ENCODE measurements at regions not wholly inside any gene's neighbourhood (a gene's known extent, or its start where the extent isn't known, plus 50 kb on each side); places are given as distances from the start of the nearest gene placed in this dataset.
"Not testable (repeated sequence)": the region's sequence is repeated elsewhere in the genome, so short reads cannot be mapped to it uniquely, and the experiment has no call there.

GRCh38 chr16:88128556-88128955 is 177.3 kb downstream of the BANP start:
- no peak for DNase-seq (ENCODE audit: low read depth)

- not testable (repeated sequence) for DNase-seq (ENCODE audit: low read depth)
Measured at GRCh38 chr16:88129133-88129532, 177.9 kb downstream of the BANP start.

GRCh38 chr16:88130016-88130415 is 178.8 kb downstream of the BANP start:
- no peak for DNase-seq (ENCODE audit: low read depth)

GRCh38 chr16:88130681-88131080 is 179.4 kb downstream of the BANP start:
- DNase-seq (ENCODE audit: low read depth): no peak

GRCh38 chr16:88131256-88131655 is 180.0 kb downstream of the BANP start:
- no peak for DNase-seq (ENCODE audit: low read depth)

GRCh38 chr16:88131966-88132365 is 180.7 kb downstream of the BANP start:
- no peak for DNase-seq (ENCODE audit: low read depth)

- no peak for DNase-seq (ENCODE audit: low read depth)
Measured at GRCh38 chr16:88132836-88133506, 181.7 kb downstream of the BANP start.

GRCh38 chr16:88133507-88133843 is 182.2 kb downstream of the BANP start:
- DNase-seq (ENCODE audit: low read depth): no peak

GRCh38 chr16:88134172-88134898 is 183.1 kb downstream of the BANP start:
- not testable (repeated sequence) for DNase-seq (ENCODE audit: low read depth)

GRCh38 chr16:88134899-88135682 is 183.9 kb downstream of the BANP start:
- DNase-seq (ENCODE audit: low read depth): not testable (repeated sequence)

- DNase-seq (ENCODE audit: low read depth): not testable (repeated sequence)
Measured at GRCh38 chr16:88136211-88136713, 185.0 kb downstream of the BANP start.

- not testable (repeated sequence) for DNase-seq (ENCODE audit: low read depth)
Measured at GRCh38 chr16:88136939-88137338, 185.7 kb downstream of the BANP start.

GRCh38 chr16:88139141-88139540 is 187.9 kb downstream of the BANP start:
- DNase-seq (ENCODE audit: low read depth): not testable (repeated sequence)

- not testable (repeated sequence) for DNase-seq (ENCODE audit: low read depth)
Measured at GRCh38 chr16:88140195-88140594, 189.0 kb downstream of the BANP start.

- no peak for DNase-seq (ENCODE audit: low read depth)
Measured at GRCh38 chr16:88141580-88141979, 190.3 kb downstream of the BANP start.

- not testable (repeated sequence) for DNase-seq (ENCODE audit: low read depth)
Measured at GRCh38 chr16:88142056-88142935, 191.1 kb downstream of the BANP start.

GRCh38 chr16:88143122-88144027 is 192.1 kb downstream of the BANP start:
- DNase-seq (ENCODE audit: low read depth): not testable (repeated sequence)

- no peak for DNase-seq (ENCODE audit: low read depth)
Measured at GRCh38 chr16:88144028-88144511, 192.8 kb downstream of the BANP start.

GRCh38 chr16:88145376-88145775 is 194.1 kb downstream of the BANP start:
- not testable (repeated sequence) for DNase-seq (ENCODE audit: low read depth)

GRCh38 chr16:88145824-88146405 is 194.7 kb downstream of the BANP start:
- DNase-seq (ENCODE audit: low read depth): not testable (repeated sequence)

Measured in CMK (cell line).